NCI-H1417 treated with DMSO at 0.1 percent for 48 hours (cell line): ENCODE measurements at regions not wholly inside any gene's neighbourhood (a gene's known extent, or its start where the extent isn't known, plus 50 kb on each side); places are given as distances from the start of the nearest gene placed in this dataset.
"Not testable (repeated sequence)": the region's sequence is repeated elsewhere in the genome, so short reads cannot be mapped to it uniquely, and the experiment has no call there.

Experiments
- DNase-seq: peaks from one replicate; lab custom pipeline; 2025; lab: John Stamatoyannopoulos, UW

GRCh38 chr5:40453689-40454088 is 226.0 kb upstream of the PTGER4 start:
- DNase-seq = no peak

GRCh38 chr5:40452874-40453624 is 226.7 kb upstream of the PTGER4 start:
- DNase-seq = no peak

DNA sequence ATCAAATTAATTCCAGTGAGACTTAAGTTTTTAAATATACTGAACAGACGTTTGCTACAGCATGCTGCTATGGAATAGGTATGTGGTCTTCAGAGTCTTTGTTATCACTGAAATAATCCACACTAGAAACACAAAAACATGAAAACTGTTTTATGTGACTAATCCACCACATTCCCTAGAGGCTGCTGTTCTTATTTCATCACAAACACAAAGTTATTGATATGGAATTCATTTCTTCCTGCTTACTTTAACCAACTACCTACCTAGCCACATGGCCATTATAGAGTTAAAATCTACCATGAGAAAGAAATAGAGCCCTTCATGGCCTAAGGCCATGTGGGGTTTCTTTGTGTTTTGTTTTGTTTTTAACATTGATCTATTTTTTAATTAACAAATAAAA is 232.3 kb upstream of the PTGER4 start:
- DNase-seq = no peak

DNA sequence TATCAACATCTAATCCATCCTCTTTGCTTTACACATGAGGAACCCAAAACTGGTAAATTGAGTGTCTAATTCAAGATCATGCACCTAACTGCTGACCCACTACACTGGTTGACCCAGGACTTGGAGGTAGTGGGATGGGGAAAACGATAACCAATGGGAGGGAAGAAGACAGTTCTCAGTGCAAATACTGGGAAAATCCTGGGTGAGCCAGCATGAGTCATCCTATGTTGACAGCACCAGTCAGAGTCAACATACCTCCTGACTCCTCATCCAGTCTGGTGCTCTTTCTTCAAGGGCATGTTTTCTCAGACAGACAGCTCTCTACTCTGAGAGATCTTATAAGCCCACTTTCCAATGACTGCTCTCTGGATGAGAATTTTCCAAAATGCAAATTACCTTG is 232.8 kb upstream of the PTGER4 start:
- DNase-seq = no peak

- no peak for DNase-seq
Observed at GRCh38 chr5:40442346-40442745, 237.4 kb upstream of the PTGER4 start.

DNA sequence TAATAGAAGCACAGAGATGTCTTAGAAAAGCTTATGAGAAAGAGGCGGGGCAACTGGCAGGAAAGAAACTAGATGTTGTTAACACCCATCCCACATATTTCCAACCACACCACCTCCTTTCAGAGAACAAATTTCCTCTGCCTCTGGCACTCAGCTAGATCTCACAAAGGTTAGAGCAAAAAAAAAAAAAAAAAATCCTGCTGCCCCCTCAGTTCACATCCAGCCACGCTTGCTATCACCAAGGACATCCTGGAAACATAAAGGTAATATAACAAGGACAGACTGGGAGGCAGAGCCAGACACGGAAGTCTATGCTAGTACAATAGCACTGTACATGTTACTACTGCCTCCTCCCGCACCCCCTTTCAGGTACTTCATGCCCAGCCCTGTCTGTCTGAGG is 238.0 kb upstream of the PTGER4 start:
- DNase-seq = no peak

DNA sequence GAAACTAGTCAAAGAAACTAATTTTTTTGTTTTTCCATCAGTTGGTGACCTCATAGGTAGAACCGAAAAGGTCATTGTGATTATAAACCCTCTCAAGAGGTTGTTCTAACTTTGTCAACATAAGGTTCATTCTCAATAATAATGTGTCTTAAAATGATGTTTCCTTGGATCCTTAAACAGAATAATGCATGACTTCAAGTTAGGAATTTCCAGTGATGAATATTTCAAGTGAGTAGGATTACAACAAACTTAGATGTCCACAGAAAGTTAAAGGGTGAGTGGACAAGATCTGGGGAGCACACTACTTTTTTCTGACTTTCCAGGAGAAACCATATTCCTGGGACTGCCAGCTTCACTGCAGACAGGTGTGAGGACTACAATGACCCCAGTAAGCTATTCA is 239.0 kb upstream of the PTGER4 start:
- no peak for DNase-seq

GRCh38 chr5:40439103-40439502 is 240.6 kb upstream of the PTGER4 start:
- DNase-seq = not testable (repeated sequence)

GRCh38 chr5:40438646-40439045 is 241.1 kb upstream of the PTGER4 start:
- not testable (repeated sequence) for DNase-seq

DNA sequence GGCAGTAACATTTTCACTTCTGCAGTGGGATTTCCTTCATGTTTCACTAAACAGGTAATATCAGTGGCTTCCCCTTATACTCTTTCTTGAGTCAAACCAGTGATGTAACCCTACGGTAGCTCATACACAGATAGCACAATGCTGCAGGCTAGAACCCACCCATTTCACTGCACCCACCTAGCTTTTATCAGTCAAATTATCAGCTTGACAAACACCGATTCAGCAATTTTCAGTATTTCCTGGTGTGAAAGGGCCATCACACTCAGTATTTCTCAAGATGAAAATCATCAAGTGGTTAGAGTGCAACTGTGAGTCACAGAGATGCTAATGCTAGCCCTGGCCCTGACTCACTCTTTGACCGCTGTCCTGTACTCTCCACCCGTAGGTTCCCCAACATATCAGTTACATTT is 242.3 kb upstream of the PTGER4 start:
- DNase-seq = no peak

DNA sequence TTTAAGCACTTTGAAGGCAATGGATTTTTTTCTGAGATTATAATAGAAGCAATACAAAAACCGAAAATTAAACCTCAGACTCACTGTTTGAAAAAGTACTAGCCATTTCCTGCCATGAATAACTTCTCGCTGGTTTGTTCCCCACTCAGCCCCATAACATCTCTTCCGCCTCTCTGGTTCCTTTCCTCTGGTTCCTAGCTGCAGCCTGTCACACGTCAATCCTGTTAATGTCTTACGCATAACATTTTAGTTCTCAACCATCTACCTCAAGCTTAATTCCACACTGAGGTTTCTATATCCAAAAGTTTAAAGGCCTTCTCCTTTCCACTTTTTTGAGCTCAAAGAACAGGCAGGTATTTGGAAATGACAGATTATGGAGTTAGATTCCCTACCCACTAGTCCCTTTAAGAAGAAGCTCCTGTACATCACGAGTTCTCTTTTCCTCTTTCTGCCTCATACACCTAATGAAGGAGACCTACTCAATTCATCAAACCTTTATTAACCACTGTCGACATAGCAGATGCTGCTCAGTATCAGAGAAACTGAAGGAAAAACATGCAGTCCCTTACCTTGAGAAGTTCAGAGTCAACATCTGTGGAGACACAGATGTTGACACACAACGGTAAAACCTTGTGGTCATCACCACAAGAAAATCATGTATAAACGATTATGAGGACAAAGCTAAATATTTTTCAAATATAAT is 243.0 kb upstream of the PTGER4 start:
- DNase-seq = no peak

GRCh38 chr5:40435706-40436105 is 244.0 kb upstream of the PTGER4 start:
- not testable (repeated sequence) for DNase-seq

DNA sequence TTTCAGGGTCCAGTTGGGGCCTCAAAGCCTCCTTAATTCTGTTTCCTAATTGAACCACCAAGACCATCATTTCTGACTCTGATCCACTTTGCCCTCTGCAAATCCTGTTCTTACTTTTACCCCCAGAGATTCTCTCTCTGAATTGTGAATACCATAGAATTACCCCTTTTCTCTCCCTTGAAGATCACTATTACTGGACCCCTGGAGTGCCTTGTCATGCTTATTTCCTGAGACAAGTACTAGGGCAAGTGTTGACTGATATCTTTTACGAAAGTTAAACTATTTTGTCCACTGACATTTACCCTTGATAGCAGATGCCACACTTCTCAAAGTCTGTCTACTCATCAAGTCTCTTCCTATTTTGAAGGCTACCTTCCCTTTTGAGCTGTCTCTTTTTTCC is 246.9 kb upstream of the PTGER4 start:
- DNase-seq = no peak

GRCh38 chr5:40431734-40432133 is 248.0 kb upstream of the PTGER4 start:
- no peak for DNase-seq

DNA sequence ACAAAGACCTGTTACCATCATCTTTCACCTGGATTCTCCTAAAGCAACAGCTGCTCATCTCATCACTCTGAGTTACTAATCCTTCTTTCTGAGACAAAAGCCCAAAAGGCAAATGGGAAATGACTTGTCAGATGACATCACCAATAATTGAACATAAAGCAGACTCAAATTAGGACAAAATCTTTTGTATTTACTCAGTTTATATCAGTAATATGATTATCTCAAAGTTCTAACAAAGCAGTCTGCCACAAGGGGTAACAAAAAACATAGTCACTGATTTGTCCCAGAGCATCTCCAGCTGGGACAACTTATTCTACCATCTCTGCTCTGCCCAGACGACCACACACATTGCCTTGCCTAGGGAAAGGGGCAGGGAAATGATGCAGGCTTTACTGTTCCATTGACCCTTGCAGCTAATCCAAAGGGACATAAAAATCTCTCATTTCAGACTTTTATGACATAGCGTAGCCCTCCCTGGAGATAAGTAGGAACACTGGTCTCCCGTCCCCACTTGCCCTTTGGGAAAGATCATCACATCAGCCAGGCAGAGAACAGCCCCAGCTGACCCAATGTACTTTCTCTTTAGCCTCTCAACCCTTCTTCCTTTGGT is 249.5 kb upstream of the PTGER4 start:
- DNase-seq = no peak

DNA sequence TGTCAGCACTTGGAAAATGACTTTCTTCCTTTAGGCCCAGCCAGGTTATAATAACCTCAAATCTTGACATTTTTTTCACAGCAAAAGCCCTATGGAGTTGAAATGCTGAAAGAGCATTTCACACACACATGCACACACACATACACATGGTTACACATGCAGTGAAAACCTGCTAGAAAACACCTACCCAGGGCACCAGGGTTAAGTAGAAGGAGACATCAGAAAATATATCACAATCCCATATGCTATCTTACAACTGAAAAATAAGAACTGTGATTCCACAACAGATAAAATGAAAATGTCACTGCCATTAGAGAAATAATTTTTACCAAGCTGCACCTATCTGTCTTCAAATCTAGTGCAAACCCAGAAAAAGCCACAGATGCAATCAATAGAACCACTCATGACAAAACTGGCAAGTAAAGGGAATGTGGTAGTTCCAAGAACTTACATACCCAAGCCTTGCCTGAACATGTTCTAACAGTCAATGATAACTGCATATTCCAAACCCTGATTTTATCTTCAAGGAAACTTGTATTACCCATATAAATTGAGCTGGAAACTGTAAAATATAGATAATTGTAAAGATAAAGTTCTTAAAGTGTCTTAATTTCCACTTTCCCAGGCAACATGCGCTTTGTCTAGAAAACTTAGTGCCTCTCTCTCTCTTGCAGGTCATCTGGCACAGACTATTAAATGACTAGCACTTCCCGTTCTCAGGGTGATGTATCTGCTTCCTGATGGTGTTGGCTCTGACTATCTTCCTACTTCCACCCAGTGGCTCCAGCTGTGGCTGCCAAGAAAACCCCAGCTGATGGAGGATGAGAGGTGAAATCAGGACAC is 250.2 kb upstream of the PTGER4 start:
- DNase-seq = no peak

GRCh38 chr5:40428815-40429214 is 250.9 kb upstream of the PTGER4 start:
- no peak for DNase-seq

- no peak for DNase-seq
Observed at GRCh38 chr5:40428126-40428525, 251.6 kb upstream of the PTGER4 start.

- DNase-seq = not testable (repeated sequence)
Observed at GRCh38 chr5:40417046-40417810, 262.5 kb upstream of the PTGER4 start.

- no peak for DNase-seq
Observed at GRCh38 chr5:40416588-40416987, 263.1 kb upstream of the PTGER4 start.

DNA sequence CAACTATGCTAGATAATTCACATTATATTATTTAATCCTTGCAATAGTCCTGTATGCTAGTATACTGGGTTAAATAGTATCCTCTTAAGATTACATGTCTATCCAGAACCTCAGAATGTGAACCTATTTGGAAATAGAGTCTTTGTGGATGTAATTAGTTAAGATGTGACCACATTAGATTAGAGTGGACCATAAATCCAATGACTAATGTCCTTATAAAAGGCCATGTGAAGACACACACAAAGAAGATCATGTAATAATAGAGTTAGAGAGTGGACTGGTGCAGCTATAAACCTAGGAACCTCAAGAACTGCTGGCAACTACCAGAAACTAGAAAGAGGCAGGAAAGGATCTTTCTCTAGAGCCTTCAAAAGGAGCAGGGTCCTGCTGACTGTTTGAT is 263.6 kb upstream of the PTGER4 start:
- DNase-seq = no peak

GRCh38 chr5:40414922-40415321 is 264.8 kb upstream of the PTGER4 start:
- no peak for DNase-seq
